HepG2 (cell line): ENCODE measurements at regions not wholly inside any gene's neighbourhood (a gene's known extent, or its start where the extent isn't known, plus 50 kb on each side); places are given as distances from the start of the nearest gene placed in this dataset.

ENCODE experiments used
- AHDC1 ChIP-seq: sonication (generic); formaldehyde crosslinking; IDR thresholded peaks from 2 replicates; pipeline ENCODE4 v1.5.1; 2020; ENCODE audit warnings: mild to moderate bottlenecking, missing genetic modification reagents, borderline replicate concordance
- ASH2L ChIP-seq: fragments of 300-600, 200-600 bp; sonication (generic); IDR thresholded peaks from 2 replicates; pipeline ENCODE4 v1.7.0; 2017; ENCODE audit warnings: low read depth, mild to moderate bottlenecking, moderate library complexity, mixed read lengths, low read length; ENCODE audit not compliant: insufficient read length
- CTCF ChIP-seq: sonication (generic); formaldehyde crosslinking; IDR thresholded peaks from 2 replicates; pipeline ENCODE4 v1.5.0; 2020; ENCODE audit warnings: mild to moderate bottlenecking, missing genetic modification reagents, moderate library complexity
- HDAC2 ChIP-seq: sonication (generic); formaldehyde crosslinking; IDR thresholded peaks from 2 replicates; pipeline ENCODE4 v1.4.0; 2020; ENCODE audit warnings: missing genetic modification reagents
- KAT2B ChIP-seq: fragments of 150-350 bp; IDR thresholded peaks from 2 replicates; pipeline ENCODE4 v1.6.1; 2014; ENCODE audit warnings: low read depth, low read length, borderline replicate concordance
- MIER3 ChIP-seq: IDR thresholded peaks from 2 replicates; pipeline ENCODE4 v1.6.1; 2016; ENCODE audit warnings: missing compliant biosample characterization, borderline replicate concordance
- NCOA2 ChIP-seq: sonication (generic); formaldehyde crosslinking; IDR thresholded peaks from 2 replicates; pipeline ENCODE4 v1.8.0; 2022; ENCODE audit warnings: inconsistent platforms
- NKX3-1 ChIP-seq: sonication (generic); formaldehyde crosslinking; IDR thresholded peaks from 2 replicates; pipeline ENCODE4 v1.5.0; 2020; ENCODE audit warnings: missing genetic modification reagents
- YEATS4 ChIP-seq: sonication (generic); formaldehyde crosslinking; IDR thresholded peaks from 2 replicates; pipeline ENCODE4 v1.4.0; 2020; ENCODE audit warnings: missing genetic modification reagents, borderline replicate concordance
- ZEB1 ChIP-seq: IDR thresholded peaks from 2 replicates; pipeline ENCODE4 v1.6.1; 2012; ENCODE audit warnings: mild to moderate bottlenecking, low read depth, inconsistent platforms; ENCODE audit not compliant: insufficient replicate concordance
- ZNF207 ChIP-seq: fragments of 450-650 bp; IDR thresholded peaks from 2 replicates; pipeline ENCODE4 v1.6.1; 2016; ENCODE audit warnings: antibody characterized with exemption, borderline replicate concordance
- ZNF615 ChIP-seq: sonication (generic); formaldehyde crosslinking; IDR thresholded peaks from 2 replicates; pipeline ENCODE4 v1.5.0; 2020; ENCODE audit warnings: mild to moderate bottlenecking, missing genetic modification reagents, borderline replicate concordance
- ZNF652 ChIP-seq: IDR thresholded peaks from 2 replicates; pipeline ENCODE4 v1.6.1; 2016; ENCODE audit warnings: low read depth, borderline replicate concordance
- ZNF777 ChIP-seq: sonication (generic); formaldehyde crosslinking; IDR thresholded peaks from 2 replicates; pipeline ENCODE4 v1.4.0; 2020; ENCODE audit warnings: missing genetic modification reagents
- TF ChIP-seq, protein P1 (sequence below): IDR thresholded peaks from 2 replicates; pipeline ENCODE4 v1.6.1; 2018; ENCODE audit warnings: missing genetic modification reagents
- TF ChIP-seq, protein P2 (sequence below): sonication (generic); formaldehyde crosslinking; IDR thresholded peaks from 2 replicates; pipeline ENCODE4 v1.8.1; 2023; ENCODE audit warnings: missing genetic modification reagents, inconsistent platforms, borderline replicate concordance
- TF ChIP-seq, protein P3 (sequence below): sonication (generic); formaldehyde crosslinking; IDR thresholded peaks from 2 replicates; pipeline ENCODE4 v1.8.0; 2022; ENCODE audit warnings: missing genetic modification reagents, mild to moderate bottlenecking, moderate library complexity, borderline replicate concordance

DNA sequence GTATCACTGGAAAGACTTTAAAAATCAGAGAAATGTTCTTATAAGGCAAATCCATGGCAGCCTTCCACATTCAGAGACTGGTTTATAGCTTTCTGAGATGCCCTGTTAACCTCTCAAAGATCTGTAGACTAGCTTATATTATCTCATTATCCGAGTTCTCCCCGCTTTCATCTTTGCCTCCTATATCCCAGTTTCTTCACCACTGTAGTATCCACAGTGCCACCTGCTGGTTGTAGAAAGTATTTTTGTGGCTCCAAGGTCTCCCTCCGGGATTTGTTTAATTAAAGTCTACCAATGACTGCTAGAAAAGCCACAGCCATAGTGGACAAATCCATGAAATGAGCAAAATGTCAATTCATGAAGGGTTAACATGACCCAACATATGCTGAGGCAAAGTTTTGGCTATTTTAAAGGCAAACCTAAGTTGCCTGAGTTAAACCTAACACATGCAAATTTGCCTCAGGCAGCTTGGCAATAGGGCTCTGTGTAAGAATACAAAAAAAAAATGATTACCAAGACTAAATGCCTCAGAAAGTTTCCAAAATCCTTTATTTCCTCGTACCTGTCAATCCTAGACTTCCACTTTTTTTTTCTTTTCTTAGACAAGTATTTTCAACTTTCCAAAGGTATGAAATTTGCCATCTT is 218.8 kb upstream of the BMP4 start (continued):
- TF ChIP-seq ASH2L (peak; percentile 32), KAT2B (no peak), YEATS4 (0 out of 2 replicates have a peak, but pooled peaks have one; percentile 19), CTCF (peak; percentile 85), ZNF207 (no peak), ZEB1 (no peak), ZNF652 (no peak), ZNF615 (no peak), ZNF777 (CRISPR knock-in tag) (no peak), NKX3-1 (CRISPR knock-in tag) (no peak), AHDC1 (CRISPR knock-in tag) (no peak), NCOA2 (CRISPR knock-in tag) (no peak), HDAC2 (CRISPR knock-in tag) (peak; percentile 22; the same call in 1 of the 2 replicates), MIER3 (no peak)
- TF ChIP-seq, protein P1, sequence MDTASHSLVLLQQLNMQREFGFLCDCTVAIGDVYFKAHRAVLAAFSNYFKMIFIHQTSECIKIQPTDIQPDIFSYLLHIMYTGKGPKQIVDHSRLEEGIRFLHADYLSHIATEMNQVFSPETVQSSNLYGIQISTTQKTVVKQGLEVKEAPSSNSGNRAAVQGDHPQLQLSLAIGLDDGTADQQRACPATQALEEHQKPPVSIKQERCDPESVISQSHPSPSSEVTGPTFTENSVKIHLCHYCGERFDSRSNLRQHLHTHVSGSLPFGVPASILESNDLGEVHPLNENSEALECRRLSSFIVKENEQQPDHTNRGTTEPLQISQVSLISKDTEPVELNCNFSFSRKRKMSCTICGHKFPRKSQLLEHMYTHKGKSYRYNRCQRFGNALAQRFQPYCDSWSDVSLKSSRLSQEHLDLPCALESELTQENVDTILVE, result no peak
- TF ChIP-seq, protein P2, sequence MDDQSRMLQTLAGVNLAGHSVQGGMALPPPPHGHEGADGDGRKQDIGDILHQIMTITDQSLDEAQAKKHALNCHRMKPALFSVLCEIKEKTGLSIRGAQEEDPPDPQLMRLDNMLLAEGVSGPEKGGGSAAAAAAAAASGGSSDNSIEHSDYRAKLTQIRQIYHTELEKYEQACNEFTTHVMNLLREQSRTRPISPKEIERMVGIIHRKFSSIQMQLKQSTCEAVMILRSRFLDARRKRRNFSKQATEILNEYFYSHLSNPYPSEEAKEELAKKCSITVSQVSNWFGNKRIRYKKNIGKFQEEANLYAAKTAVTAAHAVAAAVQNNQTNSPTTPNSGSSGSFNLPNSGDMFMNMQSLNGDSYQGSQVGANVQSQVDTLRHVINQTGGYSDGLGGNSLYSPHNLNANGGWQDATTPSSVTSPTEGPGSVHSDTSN (CRISPR knock-in tag), result no peak
- TF ChIP-seq, protein P3, sequence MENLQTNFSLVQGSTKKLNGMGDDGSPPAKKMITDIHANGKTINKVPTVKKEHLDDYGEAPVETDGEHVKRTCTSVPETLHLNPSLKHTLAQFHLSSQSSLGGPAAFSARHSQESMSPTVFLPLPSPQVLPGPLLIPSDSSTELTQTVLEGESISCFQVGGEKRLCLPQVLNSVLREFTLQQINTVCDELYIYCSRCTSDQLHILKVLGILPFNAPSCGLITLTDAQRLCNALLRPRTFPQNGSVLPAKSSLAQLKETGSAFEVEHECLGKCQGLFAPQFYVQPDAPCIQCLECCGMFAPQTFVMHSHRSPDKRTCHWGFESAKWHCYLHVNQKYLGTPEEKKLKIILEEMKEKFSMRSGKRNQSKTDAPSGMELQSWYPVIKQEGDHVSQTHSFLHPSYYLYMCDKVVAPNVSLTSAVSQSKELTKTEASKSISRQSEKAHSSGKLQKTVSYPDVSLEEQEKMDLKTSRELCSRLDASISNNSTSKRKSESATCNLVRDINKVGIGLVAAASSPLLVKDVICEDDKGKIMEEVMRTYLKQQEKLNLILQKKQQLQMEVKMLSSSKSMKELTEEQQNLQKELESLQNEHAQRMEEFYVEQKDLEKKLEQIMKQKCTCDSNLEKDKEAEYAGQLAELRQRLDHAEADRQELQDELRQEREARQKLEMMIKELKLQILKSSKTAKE (CRISPR knock-in tag), result no peak
